H9 (cell line): ENCODE measurements at regions not wholly inside any gene's neighbourhood (a gene's known extent, or its start where the extent isn't known, plus 50 kb on each side); places are given as distances from the start of the nearest gene placed in this dataset.

ENCODE experiments used
- DNase-seq: peaks from one replicate; pipeline ENCODE4 v3.0.0-alpha.2; 2017
- H2AFZ ChIP-seq: one replicate; pipeline ENCODE4 v1.6.1; 2013; ENCODE audit warnings: mild to moderate bottlenecking, low read length, control low read depth, moderate library complexity
- H2AK5ac ChIP-seq: 2 replicates; pipeline ENCODE4 v1.6.1; 2013; ENCODE audit warnings: low read length, control low read depth, mixed read lengths; ENCODE audit not compliant: insufficient read length
- H2BK120ac ChIP-seq: one replicate; pipeline ENCODE4 v1.6.1; 2013; ENCODE audit warnings: low read depth, mild to moderate bottlenecking, low read length, control low read depth, inconsistent platforms; ENCODE audit not compliant: poor library complexity, severe bottlenecking
- H2BK12ac ChIP-seq: 2 replicates; pipeline ENCODE4 v1.6.1; 2013; ENCODE audit warnings: low read length, control low read depth, mixed read lengths, low read depth; ENCODE audit not compliant: insufficient read length
- H2BK15ac ChIP-seq: 2 replicates; pipeline ENCODE4 v1.6.1; 2013; ENCODE audit warnings: low read depth, low read length, control low read depth
- H2BK20ac ChIP-seq: one replicate; pipeline ENCODE4 v1.6.1; 2013; ENCODE audit warnings: low read depth, mild to moderate bottlenecking, low read length, control low read depth, inconsistent platforms; ENCODE audit not compliant: poor library complexity, severe bottlenecking
- H2BK5ac ChIP-seq: 2 replicates; pipeline ENCODE4 v1.6.1; 2013; ENCODE audit warnings: low read length, control low read depth, mixed read lengths; ENCODE audit not compliant: insufficient read length
- H3K14ac ChIP-seq: 2 replicates; pipeline ENCODE4 v1.6.1; 2013; ENCODE audit warnings: low read length, control low read depth; ENCODE audit not compliant: insufficient read depth
- H3K18ac ChIP-seq: 2 replicates; pipeline ENCODE4 v1.6.1; 2013; ENCODE audit warnings: low read depth, mild to moderate bottlenecking, mixed read lengths, low read length, control low read depth; ENCODE audit not compliant: insufficient read length
- H3K23ac ChIP-seq: 2 replicates; pipeline ENCODE4 v1.6.1; 2013; ENCODE audit warnings: low read length, control low read depth, mixed read lengths, low read depth; ENCODE audit not compliant: insufficient read length
- H3K23me2 ChIP-seq: 2 replicates; pipeline ENCODE4 v1.6.1; 2013; ENCODE audit warnings: low read depth, mild to moderate bottlenecking, mixed read lengths, low read length, control low read depth; ENCODE audit not compliant: insufficient read length, poor library complexity, severe bottlenecking
- H3K27ac ChIP-seq: 2 replicates; pipeline ENCODE4 v1.5.1; 2013; ENCODE audit warnings: low read length, control low read depth, mixed read lengths, low read depth; ENCODE audit not compliant: insufficient read length
- H3K27me3 ChIP-seq: 2 replicates; pipeline ENCODE4 v1.6.1; 2013; ENCODE audit warnings: low read length, control low read depth, inconsistent platforms; ENCODE audit not compliant: insufficient read depth
- H3K4ac ChIP-seq: 2 replicates; pipeline ENCODE4 v1.6.1; 2013; ENCODE audit warnings: low read depth, mild to moderate bottlenecking, control low read depth, inconsistent platforms, low read length, moderate library complexity
- H3K4me1 ChIP-seq: 2 replicates; pipeline ENCODE4 v1.6.1; 2013; ENCODE audit warnings: low read length, control low read depth, inconsistent platforms; ENCODE audit not compliant: insufficient read depth
- H3K4me2 ChIP-seq: 2 replicates; pipeline ENCODE4 v1.6.1; 2013; ENCODE audit warnings: low read length, control low read depth, mixed read lengths; ENCODE audit not compliant: insufficient read length, insufficient read depth
- H3K56ac ChIP-seq: 2 replicates; pipeline ENCODE4 v1.6.1; 2013; ENCODE audit warnings: low read depth, mild to moderate bottlenecking, mixed read lengths, low read length, control low read depth; ENCODE audit not compliant: insufficient read length
- H3K79me1 ChIP-seq: 2 replicates; pipeline ENCODE4 v1.6.1; 2013; ENCODE audit warnings: low read depth, mild to moderate bottlenecking, moderate library complexity, low read length, control low read depth, inconsistent platforms; ENCODE audit not compliant: insufficient read depth, poor library complexity, severe bottlenecking
- H3K79me2 ChIP-seq: 2 replicates; pipeline ENCODE4 v1.6.1; 2013; ENCODE audit warnings: low read length, control low read depth, inconsistent platforms; ENCODE audit not compliant: insufficient read depth
- H3K9ac ChIP-seq: 2 replicates; pipeline ENCODE4 v1.6.1; 2013; ENCODE audit warnings: low read length, control low read depth, mixed read lengths; ENCODE audit not compliant: insufficient read length; ENCODE audit errors: extremely low read depth
- H3K9me3 ChIP-seq: one replicate; pipeline ENCODE4 v1.6.1; 2013; ENCODE audit warnings: low read depth, low read length, inconsistent platforms; ENCODE audit not compliant: control insufficient read depth
- H3T11ph ChIP-seq: one replicate; pipeline ENCODE4 v1.6.1; 2013; ENCODE audit warnings: mild to moderate bottlenecking, low read length, control low read depth, inconsistent platforms
- H4K20me1 ChIP-seq: one replicate; pipeline ENCODE4 v1.6.1; 2013; ENCODE audit not compliant: control insufficient read depth, insufficient read length, insufficient read depth
- H4K5ac ChIP-seq: 2 replicates; pipeline ENCODE4 v1.6.1; 2013; ENCODE audit warnings: low read depth, mild to moderate bottlenecking, mixed read lengths, low read length, control low read depth; ENCODE audit not compliant: insufficient read length
- H4K8ac ChIP-seq: replicated peaks from 2 replicates; pipeline ENCODE4 v1.6.1; 2013; ENCODE audit warnings: low read length, control low read depth, mixed read lengths, low read depth; ENCODE audit not compliant: insufficient read length
- H4K91ac ChIP-seq: 2 replicates; pipeline ENCODE4 v1.6.1; 2013; ENCODE audit warnings: low read depth, mild to moderate bottlenecking, moderate library complexity, mixed read lengths, low read length, control low read depth; ENCODE audit not compliant: insufficient read length
- H3K27ac Mint-ChIP-seq, 3 experiments: 2 replicates in 2 of 3; 3 replicates in 1 of 3; pipeline ENCODE4 v1.8.0; 2020 to 2021; ENCODE audit warnings: mixed read lengths in 3 of 3, mild to moderate bottlenecking in 1 of 3, moderate library complexity in 1 of 3
- H3K27me3 Mint-ChIP-seq: 2 replicates; pipeline ENCODE4 v1.8.0; 2021; ENCODE audit warnings: low read depth, mild to moderate bottlenecking, moderate library complexity, mixed read lengths
- H3K36me3 Mint-ChIP-seq, 3 experiments: 2 replicates in 2 of 3; 3 replicates in 1 of 3; pipeline ENCODE4 v1.8.0; 2020 to 2021; ENCODE audit warnings: low read depth in 3 of 3, mixed read lengths in 3 of 3; ENCODE audit not compliant: insufficient read depth in 1 of 3
- H3K4me1 Mint-ChIP-seq, 2 experiments: 2 replicates each; pipeline ENCODE4 v1.8.0; 2020; ENCODE audit warnings: mixed read lengths in 2 of 2
- H3K4me3 Mint-ChIP-seq, 2 experiments: 2 replicates in 1 of 2; 3 replicates in 1 of 2; pipeline ENCODE4 v1.8.0; 2020 to 2021; ENCODE audit warnings: mild to moderate bottlenecking in 2 of 2, mixed read lengths in 2 of 2, moderate library complexity in 1 of 2
- H3K9me3 Mint-ChIP-seq, 2 experiments: 2 replicates in 1 of 2; 3 replicates in 1 of 2; pipeline ENCODE4 v1.8.0; 2020; ENCODE audit warnings: mild to moderate bottlenecking in 2 of 2, mixed read lengths in 2 of 2, moderate library complexity in 1 of 2
- CTCF ChIP-seq: fragments of 200-600 bp; sonication (generic); conservative IDR thresholded peaks from 3 replicates; pipeline ENCODE4 v1.8.0; 2021; ENCODE audit warnings: antibody characterized with exemption, mild to moderate bottlenecking
- WGBS: extraction: QIAGEN DNeasy Blood & Tissue Kit; methylation state at CpG from one replicate; pipeline ENCODE4 v1.1.7; 2013; ENCODE audit warnings: missing lambda C conversion rate, low lambda C conversion rate, mixed read lengths; ENCODE audit not compliant: insufficient read length; ENCODE audit errors: extremely low coverage; 5-methylcytosine and 5-hydroxymethylcytosine counted together

GRCh38 chr13:44818016-44818415 lies 171.3 kb downstream of the NUFIP1 start:
- Histone ChIP-seq H3K27me3 (no peaks in the 10 kb centered on the region), H3K4ac (no peak overlapping the region), H2AFZ (no peak overlapping the region), H3K79me1 (no peaks in the 10 kb centered on the region), H3K56ac (no peak overlapping the region), H2BK12ac (no peak overlapping the region), H3K4me1 (peaks cover 20% of the 10 kb centered on the region; the same call in 1 of the 2 replicates), H2BK15ac (no peak overlapping the region), H3K27ac (no peak overlapping the region), H3K18ac (no peak overlapping the region), H4K91ac (no peak overlapping the region), H2AK5ac (no peak overlapping the region), H3K14ac (no peak overlapping the region), H3K23ac (no peak overlapping the region), H4K8ac (no peak overlapping the region), H3K79me2 (no peaks in the 10 kb centered on the region), H2BK20ac (no peak overlapping the region), H3K23me2 (no peaks in the 10 kb centered on the region), H3K4me2 (no peak overlapping the region), H3K9ac (no peak overlapping the region), H2BK5ac (no peak overlapping the region), H4K20me1 (no peaks in the 10 kb centered on the region), H4K5ac (no peak overlapping the region), H3T11ph (no peak overlapping the region), H2BK120ac (no peak overlapping the region), H3K9me3 (no peaks in the 10 kb centered on the region)
- no CpG with 5 or more reads among the region's 5 CpGs for WGBS
- DNase-seq = no peak
- Mint-ChIP-seq H3K36me3 (no peaks in the 10 kb centered on the region), H3K4me3 (no peak overlapping the region), H3K4me1 (peaks cover 35 to 44% of the 10 kb centered on the region in 2 experiments), H3K27ac (peak overlapping the region in 2 of 3 experiments; percentile 29 to 42; a peak in 1 of 7 replicates), H3K9me3 (no peaks in the 10 kb centered on the region), H3K27me3 (peaks cover 2% of the 10 kb centered on the region)
- TF ChIP-seq CTCF = no peak
